NCI-H748 (cell line): ENCODE measurements at regions not wholly inside any gene's neighbourhood (a gene's known extent, or its start where the extent isn't known, plus 50 kb on each side); places are given as distances from the start of the nearest gene placed in this dataset.

Experiments used
- DNase-seq: peaks from one replicate; lab custom pipeline; 2025; ENCODE audit not compliant: unreplicated experiment; lab: John Stamatoyannopoulos, UW

- peak; percentile 69 for DNase-seq
Observed at GRCh38 chr4:124903995-124904722, 191.6 kb upstream of the ANKRD50 start.

DNA sequence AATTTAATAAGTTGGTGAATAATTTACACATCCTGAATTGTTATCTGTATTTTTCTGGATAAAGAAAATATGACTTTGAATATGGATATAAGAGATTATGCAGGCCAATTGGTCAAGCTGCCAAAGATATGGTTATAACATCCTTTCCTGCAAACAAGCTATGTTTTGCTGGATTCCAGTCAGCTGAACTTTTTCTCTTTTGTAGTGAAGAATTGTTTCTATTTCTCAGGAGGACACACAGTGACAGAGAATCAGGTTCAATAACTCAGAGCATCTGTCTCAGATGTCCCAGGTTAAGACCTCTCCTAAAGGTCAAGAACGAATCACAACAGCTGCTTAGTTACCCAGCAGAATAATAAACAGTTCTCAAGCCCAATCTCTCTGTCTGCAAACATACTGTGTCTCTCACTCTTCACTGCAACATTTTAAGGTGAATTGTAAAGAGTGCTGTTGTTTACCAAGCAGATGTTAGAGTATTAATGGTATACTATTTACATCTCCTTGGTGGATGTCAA, 189.5 kb upstream of the ANKRD50 start:
- DNase-seq: peak; percentile 74

DNA sequence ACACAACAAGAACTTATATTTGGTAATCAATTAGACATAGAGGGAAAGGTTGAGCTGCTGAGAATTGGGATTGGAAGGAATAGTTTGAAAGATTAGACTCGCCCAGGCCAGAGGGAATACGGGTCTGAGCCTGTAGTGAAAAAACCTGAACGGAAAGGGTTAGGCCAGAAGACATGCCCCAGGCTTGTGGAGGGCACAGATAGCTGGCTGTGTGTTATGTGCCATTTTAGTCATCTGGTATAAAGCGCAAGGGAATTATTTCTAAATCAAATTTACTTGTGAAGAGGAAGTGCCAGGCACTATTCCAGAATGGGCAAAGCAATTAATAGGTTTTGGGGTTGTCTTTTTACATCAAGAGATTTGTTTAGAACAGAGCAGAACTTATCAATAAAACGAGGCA, 187.5 kb upstream of the ANKRD50 start:
- no peak for DNase-seq

- no peak for DNase-seq
Observed at GRCh38 chr4:124890522-124890921, 178.0 kb upstream of the ANKRD50 start.

DNA sequence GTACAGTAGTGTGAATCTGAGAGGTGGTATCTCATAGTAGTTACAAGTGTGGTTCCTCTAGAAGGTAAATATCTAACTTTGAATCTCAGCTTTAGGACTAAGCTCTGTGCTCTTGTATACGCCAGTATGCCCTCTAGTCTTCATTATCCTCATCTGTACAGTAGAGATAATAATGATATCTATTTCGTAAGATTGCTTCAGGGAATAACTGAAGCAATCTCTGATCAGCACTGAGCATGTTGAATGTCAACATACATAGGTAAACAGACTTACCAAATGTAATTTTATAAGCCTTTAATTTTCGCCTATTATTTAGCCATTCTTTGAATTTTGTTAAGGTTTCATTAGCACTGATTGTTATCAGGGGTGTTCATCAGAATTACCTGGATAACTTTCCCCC, 175.2 kb upstream of the ANKRD50 start:
- DNase-seq: no peak

- DNase-seq: no peak
Observed at GRCh38 chr4:124884316-124884715, 171.8 kb upstream of the ANKRD50 start.

DNA sequence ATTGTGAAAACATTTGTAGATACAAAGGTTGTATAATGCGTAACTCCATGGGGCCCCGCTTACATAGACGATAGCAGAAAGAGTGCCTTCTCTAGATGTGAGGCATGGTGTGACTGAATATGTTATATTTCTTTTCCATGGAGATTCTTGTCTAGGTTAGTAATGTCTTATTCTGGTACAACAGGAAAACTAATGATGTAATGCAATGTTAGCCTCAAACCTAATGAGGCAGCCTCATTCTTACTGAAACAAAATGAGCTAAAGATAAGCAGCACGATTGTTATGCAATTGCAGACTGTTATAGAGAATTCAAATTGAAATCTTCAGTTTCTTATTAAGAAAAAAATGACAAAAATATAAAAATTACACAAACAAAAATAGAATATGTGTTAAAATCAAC, 171.1 kb upstream of the ANKRD50 start:
- DNase-seq: no peak

DNA sequence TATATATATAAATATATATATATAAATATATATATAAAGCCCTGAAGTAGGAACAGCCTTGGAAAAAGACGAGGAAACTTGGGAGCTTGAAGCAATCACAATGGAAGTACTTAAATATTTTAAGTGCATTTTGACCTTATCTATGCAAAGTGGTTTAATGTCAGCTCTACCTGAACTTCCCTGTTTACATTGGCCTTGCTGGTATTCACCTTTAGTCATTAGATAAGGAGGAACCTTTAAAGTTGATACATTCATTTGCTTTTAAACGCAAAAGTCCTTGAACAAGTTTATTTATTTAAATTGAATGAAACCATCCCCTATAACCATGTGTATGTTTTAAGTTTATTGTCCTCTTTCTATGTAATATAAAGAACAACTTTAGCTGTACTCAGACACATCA, 166.7 kb upstream of the ANKRD50 start:
- DNase-seq: no peak

GRCh38 chr4:124874172-124874450, 161.6 kb upstream of the ANKRD50 start:
- DNase-seq: no peak

DNA sequence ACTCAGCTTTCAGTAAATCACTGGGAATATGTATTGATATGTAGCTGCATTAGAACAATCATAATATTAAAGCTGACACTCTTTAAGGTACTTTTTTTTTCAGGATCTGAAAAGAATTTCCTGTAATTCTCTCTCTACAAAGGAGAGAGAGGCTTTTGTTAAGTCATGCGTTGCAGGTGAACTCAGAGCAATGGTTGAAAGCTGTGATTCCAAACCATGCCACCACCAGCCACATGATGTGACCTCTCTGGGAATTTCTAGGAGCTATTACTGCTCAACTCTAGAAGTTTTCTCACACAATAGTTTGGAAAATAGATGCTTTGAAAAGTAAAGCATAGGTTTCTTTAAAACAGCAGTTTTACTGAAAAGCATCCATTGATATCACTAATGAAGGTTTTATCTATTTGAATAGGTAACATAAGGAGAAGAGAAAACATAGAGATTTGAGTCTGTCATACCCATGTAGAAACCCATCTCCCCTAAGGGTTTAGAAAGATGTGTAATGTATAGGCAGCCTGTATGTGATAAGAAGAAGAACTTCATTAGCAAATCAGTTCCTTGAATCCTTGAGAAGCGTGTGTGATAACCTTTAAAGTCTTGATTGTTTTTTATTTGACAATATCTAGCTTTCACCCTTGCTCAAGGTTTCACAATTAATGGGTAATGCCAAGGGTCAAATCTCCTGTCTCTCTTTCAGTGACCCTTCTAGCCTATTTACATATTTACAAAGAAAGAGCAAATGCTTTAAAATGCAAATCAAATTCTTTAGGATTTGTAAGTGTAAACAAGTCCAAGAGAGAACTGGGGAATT, 161.0 kb upstream of the ANKRD50 start:
- DNase-seq: no peak

DNA sequence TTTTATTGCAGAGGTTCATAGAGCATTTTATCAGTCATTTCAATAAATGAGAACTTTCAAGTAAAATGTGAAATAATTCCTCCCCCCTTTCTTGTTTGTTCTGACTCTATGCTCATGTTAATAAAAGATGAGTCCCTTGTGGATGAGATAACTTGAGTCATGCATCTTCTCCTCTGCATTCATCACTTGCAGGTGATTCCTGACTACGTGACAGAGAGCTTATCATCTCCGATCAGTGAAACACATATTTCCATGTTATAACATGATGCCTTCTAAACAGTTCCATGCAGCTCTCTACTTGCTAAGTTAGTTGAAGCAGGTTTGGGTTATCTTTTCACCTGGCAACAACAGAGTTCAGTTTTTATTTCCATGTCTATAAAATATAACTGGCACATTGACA, 160.1 kb upstream of the ANKRD50 start:
- no peak for DNase-seq

- DNase-seq: no peak
Observed at GRCh38 chr4:124869961-124870495, 157.5 kb upstream of the ANKRD50 start.

DNA sequence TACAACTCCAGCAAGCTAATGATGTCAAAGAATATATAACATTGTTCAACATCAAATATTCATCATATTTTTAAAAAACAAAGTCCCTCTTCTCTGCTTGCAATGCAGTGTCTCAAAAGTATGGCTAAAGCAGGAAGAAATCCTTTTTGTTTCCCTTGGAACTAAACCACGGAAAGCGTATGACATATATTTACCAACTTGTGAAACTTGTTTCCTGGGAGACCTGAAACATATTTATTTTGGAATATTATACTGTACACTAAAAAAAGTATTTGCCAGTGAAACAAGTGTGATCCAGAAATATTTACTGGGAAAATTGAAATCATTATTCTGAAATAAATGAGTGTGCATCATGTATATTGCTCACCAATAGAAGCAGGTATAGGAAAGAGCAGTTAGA, 156.0 kb upstream of the ANKRD50 start:
- DNase-seq: no peak

GRCh38 chr4:124867536-124867935, 155.0 kb upstream of the ANKRD50 start:
- DNase-seq: no peak

DNA sequence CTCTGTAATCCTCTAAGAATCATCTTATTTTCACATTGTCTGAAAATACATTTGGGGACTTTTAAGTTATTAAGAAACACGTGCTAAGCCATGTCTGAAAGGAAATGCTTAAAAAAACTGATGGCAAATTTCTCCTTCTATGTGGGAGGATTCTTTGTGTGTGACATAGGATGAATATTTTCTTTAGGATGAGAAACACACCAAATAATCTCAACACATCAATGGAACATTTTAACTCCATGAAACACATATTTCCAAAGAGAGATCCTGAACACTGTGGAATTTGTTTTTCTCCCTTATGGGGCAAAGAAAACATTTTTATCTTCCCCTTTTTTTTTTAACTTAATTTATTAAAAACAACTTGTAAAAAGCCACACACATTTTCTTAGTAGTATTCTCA, 153.8 kb upstream of the ANKRD50 start:
- DNase-seq: no peak

- DNase-seq: no peak
Observed at GRCh38 chr4:124863040-124863545, 150.6 kb upstream of the ANKRD50 start.

DNA sequence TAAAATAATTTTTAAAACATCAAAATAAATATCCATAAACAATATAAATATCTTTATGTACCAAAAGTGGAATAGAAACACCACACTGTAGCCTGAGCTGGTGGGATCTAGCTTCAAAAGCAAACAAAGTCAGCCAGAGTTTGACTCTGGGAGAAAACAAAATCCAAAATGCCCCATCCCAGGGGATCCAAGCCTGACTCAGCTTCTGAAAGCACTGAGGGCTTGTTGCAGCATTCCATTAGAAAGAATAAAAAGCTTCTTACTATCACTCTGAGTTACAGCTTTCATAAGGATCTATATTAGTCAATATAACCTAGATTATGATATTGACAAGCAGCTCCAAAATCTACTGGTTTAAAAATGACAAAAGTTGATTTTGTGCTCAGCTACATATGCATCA, 149.7 kb upstream of the ANKRD50 start:
- no peak for DNase-seq

DNA sequence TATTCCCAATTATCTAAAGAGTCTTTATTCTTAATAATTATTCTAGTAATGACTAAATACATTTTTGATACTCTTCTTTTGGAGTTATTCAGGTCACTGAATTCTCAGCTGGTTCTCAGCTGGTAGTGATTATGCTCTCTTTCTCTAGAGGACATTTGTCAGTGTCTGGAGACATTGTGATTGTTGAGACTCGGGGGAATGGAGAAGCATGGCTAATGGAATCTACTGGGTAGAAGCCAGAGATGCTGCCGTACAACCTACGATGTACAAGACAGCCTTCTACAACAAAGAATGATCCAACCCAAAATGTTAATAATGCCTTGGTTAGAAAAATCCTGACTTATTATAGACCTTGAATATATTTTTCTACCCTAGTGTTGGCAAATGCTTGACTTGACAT, 149.2 kb upstream of the ANKRD50 start:
- DNase-seq: no peak

DNA sequence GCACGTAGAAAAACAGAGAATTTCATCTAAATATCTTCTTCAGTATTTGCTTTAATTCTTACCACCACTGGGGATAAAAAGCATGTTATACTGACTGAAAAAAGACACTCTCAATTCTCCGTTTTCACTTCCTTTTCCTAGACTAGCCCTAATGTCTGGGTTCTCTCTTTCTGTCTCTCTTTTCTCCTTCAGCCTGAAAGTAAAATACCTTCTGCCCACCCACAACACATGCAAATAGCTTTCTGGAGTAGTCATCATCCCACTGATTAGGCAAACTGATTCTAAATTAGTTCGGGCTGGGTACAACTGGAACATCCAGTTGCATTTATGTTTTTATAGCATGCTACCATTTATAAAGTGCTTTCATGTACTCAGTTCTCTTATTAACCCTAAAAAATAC, 142.4 kb upstream of the ANKRD50 start:
- no peak for DNase-seq

- DNase-seq: no peak
Observed at GRCh38 chr4:124851741-124852140, 139.2 kb upstream of the ANKRD50 start.

DNA sequence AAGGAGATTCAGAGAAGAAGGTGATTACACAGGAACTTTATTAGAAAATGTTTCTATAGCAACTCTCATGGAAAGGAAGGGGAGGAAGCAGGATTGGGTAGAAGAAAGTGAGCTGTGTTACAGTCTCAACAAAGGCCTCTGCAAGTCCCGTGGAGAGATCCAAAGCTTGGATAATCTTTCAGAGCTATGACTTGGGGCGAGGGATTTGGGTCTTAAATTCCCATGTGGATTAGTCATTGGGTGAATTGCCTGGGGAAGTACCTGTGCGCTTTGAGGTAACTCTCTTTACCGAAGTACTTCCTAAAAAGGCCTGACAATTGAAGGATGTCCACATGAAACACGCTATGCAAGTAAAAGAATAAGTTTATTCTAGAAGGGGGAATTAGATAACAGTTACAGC, 133.8 kb upstream of the ANKRD50 start:
- no peak for DNase-seq

DNA sequence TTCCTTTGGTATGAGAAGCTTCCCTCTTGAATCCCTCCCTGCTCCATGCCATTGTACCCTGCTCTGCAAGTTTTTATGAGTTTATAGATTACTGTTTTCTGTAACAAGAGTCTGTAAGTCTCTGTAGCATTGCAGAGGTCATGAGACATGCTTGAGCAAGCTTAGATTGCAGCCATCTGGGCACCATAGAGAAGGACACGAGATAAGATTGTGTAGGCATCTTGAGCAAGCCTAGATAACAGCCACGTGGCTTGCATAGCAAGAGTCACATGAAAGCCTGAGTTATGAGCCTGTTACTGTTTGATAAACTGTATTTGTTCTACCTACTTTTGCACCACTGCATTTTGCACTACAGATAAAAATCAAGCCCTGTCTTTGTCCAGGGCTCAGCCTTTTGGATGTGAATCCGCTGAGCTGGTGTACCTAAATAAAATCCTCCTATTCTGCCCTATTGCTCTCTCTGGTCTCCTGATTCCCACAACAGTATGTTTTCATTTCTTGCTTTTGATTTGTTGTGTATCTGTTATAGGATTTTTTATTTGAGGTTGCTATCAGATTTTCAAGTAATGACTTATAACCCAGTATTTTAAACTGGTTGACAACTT, 127.4 kb upstream of the ANKRD50 start:
- DNase-seq: peak; percentile 5
